Erythroblast (primary cell): ENCODE measurements at regions not wholly inside any gene's neighbourhood (a gene's known extent, or its start where the extent isn't known, plus 50 kb on each side); places are given as distances from the start of the nearest gene placed in this dataset.

Experiments
- GATA1 ChIP-seq: IDR thresholded peaks from 2 replicates; pipeline ENCODE4 v1.6.1; 2011; ENCODE audit warnings: low read depth, mild to moderate bottlenecking, control low read depth, low read length, moderate library complexity
- POLR2A ChIP-seq: IDR thresholded peaks from 2 replicates; pipeline ENCODE4 v1.6.1; 2011; ENCODE audit warnings: mild to moderate bottlenecking, low read length

- TF ChIP-seq POLR2A (no peak), GATA1 (no peak)
These were observed 198.8 kb downstream of the MAF start for GRCh38 chr16:79401782-79402181.
